Activated CD8-positive, alpha-beta memory T cell treated with anti-CD3 and anti-CD28 coated beads for 36 hours (primary cell): ENCODE measurements at regions not wholly inside any gene's neighbourhood (a gene's known extent, or its start where the extent isn't known, plus 50 kb on each side); places are given as distances from the start of the nearest gene placed in this dataset.

Experiments
- CTCF ChIA-PET: fragments of 350-600 bp; sonication (Branson Sonifier 250); formaldehyde crosslinking; loops from one replicate; lab custom pipeline; 2021; ENCODE audit warnings: antibody characterized with exemption; lab: Charles Lee
- POLR2A ChIA-PET: fragments of 350-600 bp; sonication (Branson Sonifier 250); formaldehyde crosslinking; loops from one replicate; lab custom pipeline; 2021; ENCODE audit warnings: antibody characterized with exemption; lab: Charles Lee

- POLR2A ChIA-PET, result no interaction called here
- CTCF ChIA-PET, result no interaction called here
These were observed 427.9 kb upstream of the SLIT2 start for GRCh38 chr4:19823781-19824180.

GRCh38 chr4:19819737-19820136 lies 432.0 kb upstream of the SLIT2 start:
- CTCF ChIA-PET, result no interaction called here

GRCh38 chr4:19809989-19810388 lies 441.7 kb upstream of the SLIT2 start:
- CTCF ChIA-PET, result no interaction called here
- POLR2A ChIA-PET, result no interaction called here

More at GRCh38 chr4:19819737-19820136, 432.0 kb upstream of the SLIT2 start:
- POLR2A ChIA-PET, result no interaction called here

GRCh38 chr4:19807505-19807904 lies 444.2 kb upstream of the SLIT2 start:
- CTCF ChIA-PET, result no interaction called here
- POLR2A ChIA-PET, result no interaction called here

- ChIA-PET CTCF (no interaction called here), POLR2A (no interaction called here)
These were observed 444.8 kb upstream of the SLIT2 start for GRCh38 chr4:19806865-19807264.

GRCh38 chr4:19803406-19803805 lies 448.3 kb upstream of the SLIT2 start:
- ChIA-PET CTCF (no interaction called here), POLR2A (no interaction called here)

GRCh38 chr4:19793831-19794230 lies 457.9 kb upstream of the SLIT2 start:
- CTCF ChIA-PET, result no interaction called here
- POLR2A ChIA-PET, result no interaction called here

- ChIA-PET POLR2A (no interaction called here), CTCF (no interaction called here)
These were observed 460.1 kb upstream of the SLIT2 start for GRCh38 chr4:19791422-19792123.

GRCh38 chr4:19786616-19787015 lies 465.1 kb upstream of the SLIT2 start:
- ChIA-PET CTCF (no interaction called here), POLR2A (no interaction called here)

GRCh38 chr4:19783667-19784223 lies 468.0 kb upstream of the SLIT2 start:
- CTCF ChIA-PET, result no interaction called here
- POLR2A ChIA-PET, result no interaction called here

- ChIA-PET POLR2A (no interaction called here), CTCF (no interaction called here)
These were observed 470.8 kb upstream of the SLIT2 start for GRCh38 chr4:19780871-19781270.

GRCh38 chr4:19776929-19777328 lies 474.8 kb upstream of the SLIT2 start:
- CTCF ChIA-PET, result no interaction called here
- POLR2A ChIA-PET, result no interaction called here

- ChIA-PET CTCF (no interaction called here), POLR2A (no interaction called here)
These were observed 475.7 kb upstream of the SLIT2 start for GRCh38 chr4:19776021-19776459.

- POLR2A ChIA-PET, result no interaction called here
These were observed 476.9 kb upstream of the SLIT2 start for GRCh38 chr4:19774690-19775256.

GRCh38 chr4:19772581-19772980 lies 479.1 kb upstream of the SLIT2 start:
- ChIA-PET CTCF (no interaction called here), POLR2A (no interaction called here)

More at GRCh38 chr4:19774690-19775256, 476.9 kb upstream of the SLIT2 start:
- CTCF ChIA-PET, result no interaction called here

- POLR2A ChIA-PET, result no interaction called here
- CTCF ChIA-PET, result no interaction called here
These were observed 495.0 kb upstream of the SLIT2 start for GRCh38 chr4:19756661-19757060.

- POLR2A ChIA-PET, result no interaction called here
- CTCF ChIA-PET, result no interaction called here
These were observed 499.1 kb upstream of the SLIT2 start for GRCh38 chr4:19752599-19752998.

- CTCF ChIA-PET, result no interaction called here
- POLR2A ChIA-PET, result no interaction called here
These were observed 502.9 kb upstream of the SLIT2 start for GRCh38 chr4:19748519-19749479.

GRCh38 chr4:19746377-19746776 lies 505.3 kb upstream of the SLIT2 start:
- ChIA-PET POLR2A (no interaction called here), CTCF (no interaction called here)

GRCh38 chr4:19743115-19743638 lies 508.5 kb upstream of the SLIT2 start:
- POLR2A ChIA-PET, result no interaction called here
- CTCF ChIA-PET, result no interaction called here
